Caki2 (cell line): ENCODE measurements at regions not wholly inside any gene's neighbourhood (a gene's known extent, or its start where the extent isn't known, plus 50 kb on each side); places are given as distances from the start of the nearest gene placed in this dataset.

ENCODE experiments used
- DNase-seq: peaks from one replicate; pipeline ENCODE4 v3.0.0-alpha.2; 2015; ENCODE audit warnings: low read depth
- in situ Hi-C: cut with HindIII; loops from 2 replicates; pipeline ENCODE4 v1.10.0; 2016; ENCODE audit warnings: low sequenced_read_pairs, low pct_unique_long_range_greater_than_20kb, mixed read lengths

GRCh38 chr11:122375687-122376399, 259.8 kb upstream of the BLID start:
- in situ Hi-C loops, result no loop called here
- no peak for DNase-seq

- no peak for DNase-seq
- in situ Hi-C loops, result no loop called here
Measured at GRCh38 chr11:122368796-122369195, 252.8 kb upstream of the BLID start.

GRCh38 chr11:122367809-122368231, 251.8 kb upstream of the BLID start:
- in situ Hi-C loops, result no loop called here
- DNase-seq, result no peak

DNA sequence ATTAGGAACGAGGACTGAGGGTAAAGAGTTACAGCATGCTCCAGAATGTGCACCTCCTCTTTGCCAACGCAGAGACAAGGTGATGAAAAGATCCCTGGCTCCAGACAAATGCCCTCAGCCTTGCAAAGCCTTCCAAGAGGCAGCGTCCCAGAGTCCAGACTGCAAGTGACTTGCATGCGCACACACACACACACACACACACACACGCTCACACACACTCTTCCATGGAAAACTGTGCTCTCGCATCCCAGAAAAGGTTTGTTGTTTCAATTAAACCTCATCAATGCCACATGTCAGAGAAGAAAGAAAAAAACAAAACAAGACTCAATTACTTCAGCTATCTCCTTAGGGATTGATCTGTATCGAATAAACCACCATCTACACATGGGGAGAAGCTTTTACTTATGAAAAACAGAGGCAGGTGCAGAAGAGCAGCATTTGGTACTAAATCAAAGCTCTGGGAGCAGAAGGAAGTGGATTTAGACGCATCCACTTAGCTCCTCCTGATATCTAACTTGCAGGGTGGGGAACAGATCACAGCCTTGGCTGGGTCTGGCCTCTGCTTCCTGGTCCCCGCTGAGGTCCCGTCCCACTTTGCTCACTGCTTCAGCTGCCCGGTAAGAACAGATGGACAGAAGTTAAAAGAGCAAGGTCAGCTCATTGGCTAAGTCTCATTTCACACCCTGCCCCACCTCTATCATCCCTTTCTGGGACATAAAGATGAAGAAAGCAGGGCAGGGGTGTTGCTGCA, 249.8 kb upstream of the BLID start:
- DNase-seq, result no peak
- in situ Hi-C loops, result no loop called here

DNA sequence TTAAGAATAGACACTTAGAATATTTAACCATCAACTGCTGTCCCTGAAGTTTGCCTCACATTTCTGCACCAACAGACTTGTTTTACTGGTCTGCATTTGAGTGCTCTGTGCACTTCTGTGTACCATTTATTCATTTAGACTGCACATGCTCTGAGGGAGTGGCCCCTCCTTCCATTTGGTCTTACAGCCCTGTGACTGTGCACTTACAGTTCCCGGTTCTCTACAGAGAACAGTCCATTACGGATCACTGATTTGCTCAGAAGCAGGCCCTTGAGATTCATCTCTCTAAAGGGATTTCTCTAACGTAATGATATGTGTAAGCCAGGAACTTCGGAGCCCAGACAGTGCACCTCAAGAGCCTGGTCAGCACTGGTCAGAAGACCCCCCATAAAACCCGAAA, 247.3 kb upstream of the BLID start:
- in situ Hi-C loops, result no loop called here
- DNase-seq, result no peak

DNA sequence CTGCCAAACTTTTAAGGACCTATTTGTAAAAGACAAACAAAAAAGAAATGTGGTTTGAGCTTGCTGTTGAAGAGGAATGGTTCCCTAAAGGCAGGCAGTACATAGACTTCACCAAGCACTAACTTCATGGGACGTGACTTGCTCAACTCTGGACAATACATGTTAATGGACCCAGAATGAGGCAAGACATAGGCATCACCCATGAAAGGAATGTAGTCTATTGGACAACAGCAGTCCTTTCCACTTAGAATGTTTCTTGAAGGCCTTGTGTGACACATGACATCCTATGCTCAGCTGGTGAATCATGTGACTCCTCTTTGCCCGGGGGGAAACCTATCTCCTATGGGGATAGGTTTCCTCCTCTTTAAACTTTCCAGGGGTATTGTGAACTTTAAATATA, 246.4 kb upstream of the BLID start:
- DNase-seq, result no peak
- in situ Hi-C loops, result no loop called here

- DNase-seq, result no peak
- in situ Hi-C loops, result no loop called here
Measured at GRCh38 chr11:122360875-122361274, 244.9 kb upstream of the BLID start.

GRCh38 chr11:122359081-122359571, 243.1 kb upstream of the BLID start:
- in situ Hi-C loops, result no loop called here
- no peak for DNase-seq

- no peak for DNase-seq
- in situ Hi-C loops, result no loop called here
Measured at GRCh38 chr11:122358292-122358691, 242.3 kb upstream of the BLID start.

DNA sequence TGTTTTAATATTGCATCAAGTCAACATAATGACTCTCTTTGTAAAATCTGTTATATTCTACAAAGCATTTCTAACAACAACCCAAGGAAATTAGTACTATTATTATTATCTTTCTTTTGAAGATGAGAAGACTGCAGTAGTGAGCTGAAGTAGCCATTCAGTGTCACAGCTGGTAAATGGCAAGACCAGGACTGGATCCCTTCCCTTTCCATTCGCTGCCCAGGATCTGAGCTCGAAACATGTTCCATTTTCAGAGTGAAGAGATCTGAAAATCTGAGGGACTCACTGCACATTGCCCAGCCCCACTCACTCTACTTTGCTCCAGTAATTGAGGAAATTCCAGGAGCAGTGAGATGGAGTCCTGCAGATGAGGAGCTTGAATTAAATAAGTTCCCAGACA, 240.0 kb upstream of the BLID start:
- in situ Hi-C loops, result no loop called here
- no peak for DNase-seq

DNA sequence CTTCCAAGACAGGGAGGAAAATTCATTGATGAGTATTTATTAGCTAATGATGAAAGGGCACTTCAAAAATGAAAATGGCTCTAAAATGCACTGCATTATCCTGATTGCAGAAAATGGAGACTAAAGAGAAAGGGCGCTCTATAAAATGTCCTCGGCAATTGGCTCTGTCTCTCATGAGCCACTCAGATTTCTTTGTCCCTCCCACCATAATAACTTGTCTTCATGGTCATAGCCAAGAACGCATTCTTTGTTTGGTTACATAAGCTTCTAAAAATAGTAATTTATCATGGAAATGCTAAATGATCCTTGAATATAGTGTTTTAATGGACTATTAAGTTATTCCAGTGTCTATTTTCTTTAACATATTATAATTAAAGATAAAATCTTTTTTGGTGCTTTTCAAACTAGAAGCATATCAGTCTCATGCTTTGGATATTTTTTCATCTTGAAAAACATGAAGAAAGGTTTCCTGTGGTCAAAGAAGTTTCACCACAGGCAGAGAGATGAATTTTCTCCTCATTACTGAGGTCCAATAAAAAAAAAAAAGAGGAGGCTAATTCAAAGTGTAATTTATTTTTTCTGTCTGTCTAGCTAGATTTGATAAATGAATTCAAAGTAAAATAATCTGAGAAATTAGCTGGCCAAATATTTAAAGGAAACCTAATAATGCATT, 238.1 kb upstream of the BLID start:
- in situ Hi-C loops, result no loop called here

DNA sequence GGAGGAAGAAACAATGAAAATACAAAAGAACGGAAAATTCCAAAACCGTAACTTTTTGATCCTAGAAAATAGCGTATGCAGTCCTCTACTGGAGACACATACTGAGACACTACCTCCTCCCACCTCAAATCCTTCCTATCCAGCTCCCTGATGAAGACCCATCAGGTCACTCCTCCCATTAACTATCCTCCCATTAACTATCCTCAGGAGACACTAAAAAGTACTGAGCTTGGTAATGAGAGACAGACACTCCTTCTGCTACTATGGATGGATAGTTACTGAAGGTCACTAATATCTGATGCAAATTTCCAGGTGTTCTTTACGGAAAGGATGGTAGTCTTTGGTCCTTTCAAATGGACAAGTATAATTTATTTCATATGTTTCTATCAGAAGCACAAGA, 237.5 kb upstream of the BLID start:
- DNase-seq, result no peak
- in situ Hi-C loops, result no loop called here

More for the DNA sequence above, 238.1 kb upstream of the BLID start:
- DNase-seq, result no peak

DNA sequence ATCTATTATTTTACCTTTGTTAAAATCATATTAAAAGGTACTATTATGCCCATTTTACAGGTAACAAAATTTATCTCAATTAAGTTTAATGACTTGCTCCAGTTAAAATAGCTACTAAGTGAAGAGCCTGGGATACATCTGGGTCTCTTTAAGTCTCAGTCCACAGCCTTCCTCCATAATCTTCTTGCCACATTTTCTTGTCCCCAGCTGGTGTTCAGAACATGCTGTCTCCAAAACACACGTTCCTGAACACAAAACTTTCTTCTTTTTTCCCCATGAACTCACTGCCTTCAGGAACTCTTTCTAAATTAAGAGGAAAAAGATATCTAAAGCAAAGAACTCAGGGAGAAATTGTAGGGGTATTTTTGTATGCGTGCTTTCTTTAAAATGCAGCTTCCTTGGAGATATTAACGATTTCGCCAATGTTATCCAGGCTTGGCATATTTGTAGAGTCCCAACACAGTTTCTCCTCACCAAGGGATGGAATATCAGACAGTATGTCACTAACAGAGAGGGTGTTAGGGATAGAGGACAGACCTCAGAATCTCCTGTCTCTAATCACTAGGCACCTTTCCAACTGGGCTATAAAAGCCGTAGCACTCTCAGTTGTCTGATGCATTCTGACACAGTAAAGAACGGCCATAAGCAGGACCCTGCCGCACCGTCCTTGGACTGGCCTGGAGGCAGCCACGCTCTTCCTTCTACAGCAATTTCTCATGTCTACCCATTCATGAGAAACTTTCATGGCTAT, 232.8 kb upstream of the BLID start:
- in situ Hi-C loops, result no loop called here
- DNase-seq, result no peak

DNA sequence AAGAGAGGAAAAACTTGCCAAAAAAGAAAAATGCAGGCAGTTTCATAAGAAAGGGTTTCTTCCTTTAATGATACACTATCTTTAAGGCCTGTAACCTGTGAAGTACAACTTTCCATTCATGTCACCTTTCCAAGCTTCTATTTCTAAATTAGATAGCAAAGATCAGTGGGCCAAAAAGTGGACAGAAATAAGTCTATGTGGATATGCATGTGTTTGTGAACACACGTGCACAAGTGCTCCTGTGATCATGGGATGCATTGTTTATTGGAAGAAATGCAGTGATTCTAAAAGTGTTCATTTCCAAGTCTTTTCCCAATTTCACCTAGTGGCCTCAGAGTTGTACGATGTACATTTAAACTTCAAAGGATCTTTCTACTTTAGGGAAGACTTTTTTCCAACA, 230.0 kb upstream of the BLID start:
- in situ Hi-C loops, result no loop called here

GRCh38 chr11:122345586-122345985, 229.6 kb upstream of the BLID start:
- in situ Hi-C loops, result no loop called here
- DNase-seq, result no peak

More for the DNA sequence above, 230.0 kb upstream of the BLID start:
- no peak for DNase-seq

DNA sequence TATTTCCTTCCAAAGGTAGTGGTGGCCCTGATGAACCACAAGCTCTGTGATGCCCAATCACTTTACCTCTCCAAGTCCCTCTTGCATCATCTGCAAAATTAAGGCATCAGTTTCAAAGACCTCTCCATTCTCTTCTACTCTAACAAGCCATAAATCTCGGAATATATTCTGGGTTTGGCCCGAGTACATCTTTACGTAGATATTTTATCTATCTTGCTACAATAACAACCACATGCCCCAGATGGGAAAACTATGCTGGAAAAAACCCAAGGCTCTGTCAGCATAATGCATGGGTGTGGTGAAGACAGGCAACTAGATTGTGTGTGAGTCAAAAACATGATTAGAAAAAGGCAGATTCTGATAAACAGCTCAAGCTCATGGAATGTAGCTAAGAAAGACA, 228.2 kb upstream of the BLID start:
- in situ Hi-C loops, result no loop called here
- peak; percentile 33 for DNase-seq

- peak; percentile 6 for DNase-seq
- in situ Hi-C loops, result no loop called here
Measured at GRCh38 chr11:122343210-122343609, 227.2 kb upstream of the BLID start.

DNA sequence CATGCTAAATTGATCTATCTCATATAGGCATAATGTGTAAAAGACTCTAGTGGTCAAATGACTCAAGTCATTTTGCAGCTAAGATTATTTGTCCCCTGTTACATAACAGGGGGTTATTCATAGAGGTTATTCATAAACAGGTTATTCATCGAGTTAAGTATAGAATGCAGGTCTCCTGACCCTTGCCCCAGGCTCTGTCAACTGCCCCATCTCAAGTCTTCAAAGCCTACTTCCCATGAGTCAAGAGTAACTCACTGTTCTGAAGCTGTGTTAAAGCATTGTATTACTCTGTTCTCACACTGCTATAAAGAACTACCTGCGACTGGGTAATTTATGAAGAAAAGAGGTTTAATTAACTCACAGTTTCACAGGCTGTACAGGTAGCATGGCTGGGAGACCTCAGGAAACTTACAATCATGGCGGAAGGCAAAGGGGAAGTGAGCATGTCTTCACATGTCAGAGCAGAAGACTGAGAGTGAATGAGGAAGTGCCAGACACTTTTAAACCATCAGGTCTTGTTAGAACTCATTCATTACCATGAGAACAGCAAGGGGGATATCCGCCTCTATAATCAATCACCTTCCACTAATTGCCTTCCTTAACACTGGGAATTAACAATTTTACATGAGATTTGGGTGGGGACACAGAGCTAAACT, 226.2 kb upstream of the BLID start:
- DNase-seq, result no peak
- in situ Hi-C loops, result no loop called here
